ENCODE measurements at regions not wholly inside any gene's neighbourhood (a gene's known extent, or its start where the extent isn't known, plus 50 kb on each side); places are given as distances from the start of the nearest gene placed in this dataset.
"Not testable (repeated sequence)": the region's sequence is repeated elsewhere in the genome, so short reads cannot be mapped to it uniquely, and the experiment has no call there.

DNA sequence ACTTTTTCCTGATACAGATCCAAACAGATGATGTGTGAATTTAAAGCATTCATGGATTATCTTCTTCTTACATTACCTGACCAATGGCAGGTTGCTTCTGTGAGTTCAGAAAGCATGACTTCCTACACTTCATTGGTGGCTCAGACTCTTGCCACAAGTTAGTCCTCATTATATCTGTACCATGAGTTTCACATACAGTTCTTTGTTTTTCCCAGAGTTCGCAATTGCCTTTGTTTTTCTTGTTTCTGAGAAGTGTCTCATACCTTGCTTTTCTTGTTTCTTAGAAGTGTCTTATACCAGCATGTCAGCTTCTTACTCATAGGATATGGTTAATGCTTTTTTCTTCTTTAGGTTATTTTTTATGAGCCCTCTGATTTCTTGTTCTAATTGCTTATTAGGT, 133.8 kb upstream of the TLE3 start:
- ATAC-seq (no peak), DNase-seq (no peak)
- intact Hi-C loops (cut with DNase I, micrococcal nuclease): no loop called here

- ATAC-seq; DNase-seq; intact Hi-C loops (cut with DNase I, micrococcal nuclease): not testable (repeated sequence)
Measured at GRCh38 chr15:70227918-70228317, 130.2 kb upstream of the TLE3 start.

DNA sequence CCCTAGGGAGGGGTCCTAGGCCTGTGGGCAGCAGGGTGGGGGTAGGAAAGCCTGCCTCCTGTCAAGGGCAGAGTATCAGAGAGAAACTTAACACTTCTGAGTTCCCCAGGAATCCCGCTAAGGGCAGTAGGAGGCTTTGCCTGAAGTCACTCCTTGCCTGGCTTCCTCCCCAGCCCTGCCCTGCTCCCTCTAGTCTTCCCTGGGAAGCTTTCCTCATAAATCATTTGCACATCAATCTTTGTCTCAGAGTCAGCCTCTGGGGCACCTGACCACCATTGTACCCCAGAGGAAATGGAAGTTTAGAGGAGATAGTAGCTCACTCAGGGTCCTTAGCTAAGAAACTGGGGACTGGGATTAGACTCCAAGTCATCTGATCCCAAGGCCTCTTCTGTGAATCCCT, 129.4 kb upstream of the TLE3 start:
- ATAC-seq (no peak), DNase-seq (no peak)
- intact Hi-C loops (cut with DNase I, micrococcal nuclease): no loop called here

- ATAC-seq (no peak), DNase-seq (no peak)
- intact Hi-C loops (cut with DNase I, micrococcal nuclease): no loop called here
Measured at GRCh38 chr15:70226337-70226980, 128.7 kb upstream of the TLE3 start.

- intact Hi-C loops (cut with DNase I, micrococcal nuclease): no loop called here
- no peak for DNase-seq
- ATAC-seq: no peak
Measured at GRCh38 chr15:70225416-70225815, 127.7 kb upstream of the TLE3 start.

GRCh38 chr15:70222606-70223005, 124.9 kb upstream of the TLE3 start:
- intact Hi-C loops (cut with DNase I, micrococcal nuclease): no loop called here
- ATAC-seq (no peak), DNase-seq (no peak)

- ATAC-seq (no peak), DNase-seq (no peak)
- intact Hi-C loops (cut with DNase I, micrococcal nuclease): no loop called here
Measured at GRCh38 chr15:70220490-70221096, 122.9 kb upstream of the TLE3 start.

DNA sequence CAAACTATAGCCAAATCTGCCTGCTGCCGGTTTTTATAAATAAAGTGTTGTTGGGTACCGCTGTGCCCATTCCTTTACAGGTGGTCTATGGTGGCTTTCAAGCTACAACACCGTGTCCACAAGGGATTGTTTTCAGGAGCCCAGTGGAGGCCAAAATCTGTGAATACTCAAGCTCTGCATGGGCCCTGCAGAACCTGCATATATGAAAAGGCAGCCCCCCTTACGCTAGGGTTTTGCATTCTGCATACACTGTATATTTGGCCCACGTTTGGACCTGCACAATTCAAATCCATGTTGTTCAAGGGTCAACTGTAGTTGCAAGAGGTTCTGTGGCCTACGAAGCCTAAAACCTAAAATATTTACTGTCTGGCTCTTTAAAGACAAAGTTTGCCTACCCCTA, 122.2 kb upstream of the TLE3 start:
- DNase-seq: no peak
- no peak for ATAC-seq
- intact Hi-C loops (cut with DNase I, micrococcal nuclease): no loop called here

- no peak for DNase-seq
- no peak for ATAC-seq
- intact Hi-C loops (cut with DNase I, micrococcal nuclease): no loop called here
Measured at GRCh38 chr15:70219256-70219895, 121.7 kb upstream of the TLE3 start.

DNA sequence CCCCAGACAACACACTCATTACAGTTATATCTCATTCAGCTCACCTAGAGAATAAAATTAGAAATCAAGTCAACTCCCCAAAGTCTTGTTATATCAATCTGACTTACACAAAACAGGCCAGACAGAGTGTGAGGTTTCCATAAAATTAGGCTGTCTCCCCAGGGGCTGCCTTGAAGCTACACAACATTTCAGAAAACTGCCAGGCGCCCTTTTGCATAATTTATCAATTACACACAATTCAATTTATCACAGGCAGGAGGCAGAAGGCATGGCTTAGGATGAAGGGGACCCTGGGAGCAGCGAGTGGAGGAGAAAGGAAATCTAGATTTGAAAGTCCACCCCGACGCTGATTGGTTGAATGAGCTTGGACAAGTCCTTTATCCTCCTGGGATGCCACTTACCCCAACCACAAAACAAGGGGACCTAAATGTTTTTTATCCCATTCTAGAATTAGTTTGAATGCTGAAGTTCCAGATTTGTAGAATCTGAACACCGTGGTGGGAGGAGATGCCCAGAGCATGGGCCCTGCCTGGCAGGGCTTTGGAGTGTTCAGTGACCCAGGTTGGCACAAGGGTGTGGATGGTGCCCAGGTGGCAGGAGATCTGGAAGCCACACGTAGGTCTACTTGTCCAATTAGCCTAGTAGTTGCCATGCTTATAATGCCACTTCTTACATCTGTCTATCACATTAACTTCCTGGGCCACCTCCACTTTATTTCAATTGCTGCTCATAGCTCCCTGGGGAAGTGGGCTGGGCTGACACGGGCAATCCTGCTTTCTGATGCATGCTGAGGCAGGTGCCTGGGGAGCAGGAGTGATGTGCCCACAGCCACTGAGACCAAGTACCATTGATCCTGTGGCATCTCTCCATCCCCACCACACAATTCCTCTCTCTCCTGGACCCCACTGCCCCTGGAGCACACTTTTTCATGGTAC, 119.8 kb upstream of the TLE3 start:
- DNase-seq (no peak), ATAC-seq (no peak)
- intact Hi-C loops (cut with DNase I, micrococcal nuclease): no loop called here

DNA sequence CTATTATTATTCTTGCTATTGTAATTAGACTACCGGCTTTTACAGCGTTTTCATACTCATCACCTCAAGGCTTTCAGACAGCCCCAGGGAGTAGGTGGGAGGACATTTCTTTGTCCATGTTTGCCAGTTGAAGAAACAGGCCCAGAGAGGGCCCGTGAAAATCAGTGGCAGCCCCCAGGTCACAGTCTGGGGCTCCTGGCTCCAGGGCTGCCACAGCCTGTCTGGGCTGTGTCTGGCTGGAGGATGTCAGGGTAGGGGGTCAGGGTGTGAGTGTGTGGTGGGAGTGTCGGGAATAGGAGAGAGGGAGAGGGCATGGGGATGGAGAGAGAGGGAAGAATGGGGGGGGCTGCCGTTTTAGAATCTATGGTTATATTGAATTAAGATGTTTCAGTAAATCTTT, 118.2 kb upstream of the TLE3 start:
- intact Hi-C loops (cut with DNase I, micrococcal nuclease): no loop called here
- ATAC-seq (no peak), DNase-seq (no peak)

DNA sequence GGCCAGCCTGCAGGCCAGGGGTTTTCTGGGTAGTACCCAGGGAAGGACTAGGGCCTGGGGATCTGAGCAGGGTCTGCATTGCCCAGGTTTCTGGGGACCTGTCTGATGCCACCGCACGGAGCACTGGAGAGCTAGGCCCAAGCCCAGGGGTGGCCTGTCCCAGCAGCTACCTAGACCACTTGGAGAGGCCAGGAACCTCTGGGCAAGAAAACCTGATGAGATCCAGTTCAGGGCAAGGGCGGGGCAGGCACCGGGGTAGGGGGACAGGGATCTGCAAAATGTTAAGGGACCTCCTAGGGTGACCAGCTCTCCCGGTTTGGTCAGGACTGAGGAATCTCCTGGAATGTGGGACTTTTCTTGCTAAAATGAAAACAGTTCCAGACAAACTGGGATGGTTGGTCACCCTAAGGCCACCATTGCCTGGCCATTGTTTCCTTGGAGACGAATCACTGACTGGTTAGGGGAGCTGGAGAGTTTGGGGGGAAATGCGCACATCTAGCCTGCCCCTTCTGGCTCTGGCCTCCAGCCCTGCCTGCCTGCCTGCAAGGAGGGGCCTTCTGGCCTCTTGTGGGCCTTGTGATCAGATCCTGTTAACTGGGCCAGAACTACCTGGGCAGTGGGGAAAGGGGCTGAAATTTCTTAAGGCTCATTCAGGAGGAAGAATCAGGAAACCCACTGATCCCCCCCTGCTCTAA, 117.4 kb upstream of the TLE3 start:
- DNase-seq (no peak), ATAC-seq (no peak)
- intact Hi-C loops (cut with DNase I, micrococcal nuclease): no loop called here

- no peak for DNase-seq
- intact Hi-C loops (cut with DNase I, micrococcal nuclease): no loop called here
- no peak for ATAC-seq
Measured at GRCh38 chr15:70214276-70214675, 116.6 kb upstream of the TLE3 start.

DNA sequence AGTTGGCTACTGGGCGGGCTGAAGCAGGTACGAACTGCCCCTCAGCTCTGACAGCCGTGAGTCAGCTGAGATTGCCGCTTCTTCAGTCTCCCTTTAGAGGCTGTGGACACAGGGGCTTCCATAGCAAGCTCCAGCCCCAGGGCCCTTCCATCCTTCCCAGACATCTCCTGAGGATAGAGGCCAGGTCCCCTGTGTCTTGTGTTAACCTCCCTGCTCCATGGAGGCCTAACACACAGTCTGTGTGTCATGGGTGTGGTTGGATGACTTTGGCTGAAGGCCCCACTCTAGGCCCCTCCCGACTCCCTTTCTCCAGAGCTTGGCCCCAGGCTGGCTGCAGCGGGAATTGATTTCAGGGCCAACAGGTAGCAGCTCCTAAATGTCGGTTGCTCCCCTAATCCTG, 116.1 kb upstream of the TLE3 start:
- ATAC-seq (no peak), DNase-seq (no peak)
- intact Hi-C loops (cut with DNase I, micrococcal nuclease): no loop called here

GRCh38 chr15:70212963-70213315, 115.2 kb upstream of the TLE3 start:
- ATAC-seq: no peak

DNA sequence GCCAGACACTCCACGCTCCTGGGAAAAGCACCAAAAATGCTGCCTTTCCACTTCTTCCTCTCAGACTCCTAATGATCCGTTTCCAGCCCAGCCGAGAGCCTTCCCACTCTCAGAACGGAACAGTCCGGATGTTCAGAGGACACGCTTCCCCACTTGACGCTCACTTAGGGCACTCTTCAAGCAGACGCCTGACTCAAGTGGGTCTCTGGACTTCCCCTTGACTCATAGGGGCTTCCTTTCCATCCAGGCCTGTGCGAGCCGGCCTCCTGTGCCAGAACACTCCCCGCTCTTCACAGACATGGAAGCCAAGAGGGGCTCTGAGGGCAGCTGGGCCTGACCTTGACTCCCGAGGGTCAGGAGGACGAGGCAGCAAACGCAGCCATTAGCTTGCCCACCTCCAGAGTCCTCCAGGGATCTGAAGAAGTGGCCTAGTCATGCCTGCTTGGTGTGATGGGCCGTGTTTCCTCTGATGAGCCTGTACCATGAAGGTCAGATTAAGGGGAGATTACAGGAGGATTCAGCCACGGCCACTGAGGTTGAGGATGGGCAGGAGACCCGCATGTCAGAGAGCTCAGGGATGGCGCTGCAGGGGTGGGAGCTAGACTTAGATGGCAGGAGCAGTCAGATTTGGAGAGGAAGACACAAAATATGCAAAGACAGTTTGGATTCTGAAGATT, 114.7 kb upstream of the TLE3 start:
- no peak for DNase-seq
- ATAC-seq: no peak
- intact Hi-C loops (cut with DNase I, micrococcal nuclease): no loop called here

More at GRCh38 chr15:70212963-70213315, 115.2 kb upstream of the TLE3 start:
- no peak for DNase-seq
- intact Hi-C loops (cut with DNase I, micrococcal nuclease): no loop called here

- DNase-seq: no peak
Measured at GRCh38 chr15:70210528-70210927, 112.8 kb upstream of the TLE3 start.

DNA sequence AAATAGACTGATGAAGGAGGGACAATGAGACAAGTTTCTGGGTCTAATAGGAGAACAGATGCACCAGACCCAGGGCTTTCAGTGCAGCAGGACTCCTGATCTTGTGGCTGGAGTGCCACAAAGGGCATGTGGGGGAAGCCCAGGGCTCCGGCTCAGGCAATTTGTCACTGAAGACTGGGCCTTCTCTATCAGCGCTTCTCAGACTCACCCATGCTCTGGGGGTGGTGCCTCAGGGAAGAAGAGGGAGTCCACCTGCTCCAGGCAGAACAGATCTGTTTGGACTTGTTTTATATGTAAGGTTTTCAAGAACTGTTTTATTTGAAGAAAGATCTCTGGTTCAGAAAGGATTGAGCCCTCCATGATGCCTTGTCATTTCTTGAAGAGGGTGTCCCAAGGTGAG, 112.4 kb upstream of the TLE3 start:
- intact Hi-C loops (cut with DNase I, micrococcal nuclease): no loop called here
- no peak for DNase-seq
- no peak for ATAC-seq

More at GRCh38 chr15:70210528-70210927, 112.8 kb upstream of the TLE3 start:
- intact Hi-C loops (cut with DNase I, micrococcal nuclease): no loop called here
- ATAC-seq: no peak

GRCh38 chr15:70209499-70209898, 111.8 kb upstream of the TLE3 start:
- intact Hi-C loops (cut with DNase I, micrococcal nuclease): no loop called here
- no peak for DNase-seq
- ATAC-seq: no peak

All from left colon (tissue), 2 donors.